ENCODE measurements at regions not wholly inside any gene's neighbourhood (a gene's known extent, or its start where the extent isn't known, plus 50 kb on each side); places are given as distances from the start of the nearest gene placed in this dataset.

DNA sequence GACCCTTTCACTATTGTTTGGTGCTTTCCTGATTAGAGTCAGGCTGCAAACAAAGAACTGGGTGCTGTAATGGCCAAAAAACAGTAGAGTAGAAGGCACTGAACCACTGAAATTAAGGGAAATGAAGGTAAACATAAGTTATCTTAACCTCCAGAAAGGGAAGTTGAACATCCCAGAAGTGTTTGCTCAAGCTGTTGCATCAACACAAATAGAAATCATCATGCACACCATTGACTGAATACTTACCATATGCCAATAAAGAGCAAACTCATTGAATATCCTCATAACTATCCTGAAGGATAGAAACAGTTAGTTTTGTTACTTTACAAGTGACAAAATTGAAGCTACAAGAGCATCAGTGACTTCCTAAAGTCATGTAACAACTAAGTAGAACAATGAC, 477.4 kb upstream of the CHST9 start:
- Histone ChIP-seq H3K27me3 (ENCODE audit: insufficient read depth, insufficient read length) (no peaks in the 10 kb centered on the region), H3K9me3 (ENCODE audit: insufficient read depth, low read length) (no peaks in the 10 kb centered on the region), H3K4me3 (ENCODE audit: insufficient read length, low read depth) (no peak overlapping the region), H3K36me3 (ENCODE audit: insufficient read depth, insufficient read length, low read length) (no peaks in the 10 kb centered on the region), H3K4me1 (ENCODE audit: insufficient read depth, insufficient read length) (no peaks in the 10 kb centered on the region), H3K9ac (ENCODE audit: insufficient read length, low read depth) (no peak overlapping the region)
- TF ChIP-seq YY1 (IDR thresholded peaks at IDR 0.05; ENCODE audit: insufficient read depth, insufficient read length) = no peak
- TF ChIP-seq ZNF274 (IDR thresholded peaks at IDR 0.05; ENCODE audit: low read depth, low read length) = no peak
- TF ChIP-seq SUZ12 (IDR thresholded peaks at IDR 0.05; ENCODE audit: extremely low read depth, insufficient read depth, insufficient read length) = no peak
- DNase-seq (ENCODE audit: low read depth, low spot score) = no peak

DNA sequence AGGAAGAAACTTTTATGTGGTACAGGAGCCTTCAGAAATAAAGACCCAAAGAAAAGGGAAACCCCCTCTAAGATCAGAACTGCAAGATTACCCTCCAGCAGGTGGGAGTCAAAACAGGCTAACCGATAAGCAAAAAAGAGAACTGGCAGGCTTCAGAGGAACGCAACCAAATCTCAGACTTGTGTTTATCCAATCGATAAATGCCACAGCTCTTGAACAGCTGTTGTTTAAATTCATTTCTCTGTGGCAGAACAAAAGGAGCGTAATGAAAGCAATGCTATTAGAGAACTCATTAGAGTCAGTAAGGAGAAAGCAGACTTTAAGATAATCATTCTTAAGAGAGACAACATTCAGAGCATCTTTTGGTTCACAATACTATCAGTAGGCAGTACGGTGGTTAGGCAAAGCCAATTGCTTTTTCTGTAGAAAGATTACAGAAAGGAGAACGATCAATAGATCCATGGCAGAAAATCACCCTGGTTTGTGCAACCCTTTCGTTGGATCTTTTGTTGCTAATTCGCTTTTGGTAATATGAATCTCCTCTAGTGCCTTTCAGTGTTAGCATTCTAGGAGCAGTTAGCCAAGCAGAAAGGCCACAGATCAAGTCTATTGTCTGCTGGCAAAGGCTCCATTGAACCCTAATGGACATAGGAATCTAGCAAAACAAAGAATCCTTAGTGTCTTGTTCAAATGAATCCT, 476.4 kb upstream of the CHST9 start:
- H3K4me3 ChIP-seq (ENCODE audit: insufficient read length, low read depth) = no peak overlapping the region
- no peaks in the 10 kb centered on the region for H3K27me3 ChIP-seq (ENCODE audit: insufficient read depth, insufficient read length)
- no peak overlapping the region for H3K9ac ChIP-seq (ENCODE audit: insufficient read length, low read depth)
- DNase-seq (ENCODE audit: low read depth, low spot score) = peak; percentile 38
- TF ChIP-seq ZNF274 (IDR thresholded peaks at IDR 0.05; ENCODE audit: low read depth, low read length) = no peak
- no peak for TF ChIP-seq SUZ12 (IDR thresholded peaks at IDR 0.05; ENCODE audit: extremely low read depth, insufficient read depth, insufficient read length)
- TF ChIP-seq YY1 (IDR thresholded peaks at IDR 0.05; ENCODE audit: insufficient read depth, insufficient read length) = no peak
- H3K36me3 ChIP-seq (ENCODE audit: insufficient read depth, insufficient read length, low read length) = no peaks in the 10 kb centered on the region
- no peaks in the 10 kb centered on the region for H3K4me1 ChIP-seq (ENCODE audit: insufficient read depth, insufficient read length)
- H3K9me3 ChIP-seq (ENCODE audit: insufficient read depth, low read length) = no peaks in the 10 kb centered on the region

DNA sequence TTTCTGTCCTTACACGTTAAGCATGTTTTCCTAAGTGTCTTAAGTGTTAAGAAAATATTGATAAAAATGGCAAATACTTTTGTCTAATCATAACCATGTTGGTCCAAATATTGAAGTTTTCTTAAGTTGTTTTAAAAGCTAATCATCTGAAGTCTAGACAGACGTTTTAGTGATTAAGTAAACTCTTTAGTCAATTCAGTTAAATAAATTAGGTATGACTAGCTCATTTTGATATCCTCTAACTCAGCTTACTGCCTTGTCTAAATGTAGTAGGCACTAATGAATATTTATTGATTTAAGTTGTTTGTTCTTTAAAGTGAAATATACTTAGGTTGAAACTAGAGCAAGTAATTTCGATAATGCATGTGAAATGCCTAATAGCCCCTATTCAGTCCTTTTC, 471.8 kb upstream of the CHST9 start:
- no peak overlapping the region for H3K9ac ChIP-seq (ENCODE audit: insufficient read length, low read depth)
- no peak for DNase-seq (ENCODE audit: low read depth, low spot score)

DNA sequence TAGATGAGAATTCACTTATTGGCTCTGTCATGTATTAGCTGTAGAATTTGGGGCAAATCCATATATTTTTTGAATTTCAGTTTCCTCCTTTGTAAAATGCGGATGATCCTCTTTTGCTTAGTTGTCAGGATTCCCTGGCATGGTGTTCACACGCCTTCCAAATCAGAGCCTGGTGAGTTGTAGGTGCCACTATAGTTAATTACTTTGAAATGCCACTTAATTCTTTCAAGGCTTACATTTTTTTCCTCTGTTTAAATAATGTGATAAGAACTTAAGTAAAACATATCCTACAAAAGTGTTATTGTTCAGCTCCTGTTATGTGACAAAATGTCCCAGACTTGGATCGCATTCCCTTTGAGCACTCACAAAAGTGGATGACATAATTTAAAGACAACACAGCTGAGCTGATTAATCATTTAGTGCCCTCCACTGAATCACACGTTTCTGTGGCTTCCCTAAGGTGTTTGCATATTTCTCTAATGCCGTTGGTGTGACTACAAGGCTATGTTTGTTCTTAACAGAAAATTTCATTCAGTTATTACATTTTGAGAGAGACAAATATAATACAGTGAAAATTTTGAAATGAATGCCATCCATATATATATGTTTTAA, 471.2 kb upstream of the CHST9 start:
- DNase-seq (ENCODE audit: low read depth, low spot score) = no peak
- Histone ChIP-seq H3K9ac (ENCODE audit: insufficient read length, low read depth) (no peak overlapping the region), H3K9me3 (ENCODE audit: insufficient read depth, low read length) (no peaks in the 10 kb centered on the region), H3K4me1 (ENCODE audit: insufficient read depth, insufficient read length) (no peaks in the 10 kb centered on the region), H3K27me3 (ENCODE audit: insufficient read depth, insufficient read length) (no peaks in the 10 kb centered on the region), H3K36me3 (ENCODE audit: insufficient read depth, insufficient read length, low read length) (no peaks in the 10 kb centered on the region), H3K4me3 (ENCODE audit: insufficient read length, low read depth) (no peak overlapping the region)
- no peak for TF ChIP-seq ZNF274 (IDR thresholded peaks at IDR 0.05; ENCODE audit: low read depth, low read length)
- no peak for TF ChIP-seq SUZ12 (IDR thresholded peaks at IDR 0.05; ENCODE audit: extremely low read depth, insufficient read depth, insufficient read length)
- no peak for TF ChIP-seq YY1 (IDR thresholded peaks at IDR 0.05; ENCODE audit: insufficient read depth, insufficient read length)

More for the DNA sequence above, 471.8 kb upstream of the CHST9 start:
- TF ChIP-seq ZNF274 (IDR thresholded peaks at IDR 0.05; ENCODE audit: low read depth, low read length) = no peak
- TF ChIP-seq SUZ12 (IDR thresholded peaks at IDR 0.05; ENCODE audit: extremely low read depth, insufficient read depth, insufficient read length) = no peak
- no peak for TF ChIP-seq YY1 (IDR thresholded peaks at IDR 0.05; ENCODE audit: insufficient read depth, insufficient read length)
- Histone ChIP-seq H3K4me1 (ENCODE audit: insufficient read depth, insufficient read length) (no peaks in the 10 kb centered on the region), H3K27me3 (ENCODE audit: insufficient read depth, insufficient read length) (no peaks in the 10 kb centered on the region), H3K36me3 (ENCODE audit: insufficient read depth, insufficient read length, low read length) (no peaks in the 10 kb centered on the region), H3K9me3 (ENCODE audit: insufficient read depth, low read length) (no peaks in the 10 kb centered on the region), H3K4me3 (ENCODE audit: insufficient read length, low read depth) (no peak overlapping the region)

DNA sequence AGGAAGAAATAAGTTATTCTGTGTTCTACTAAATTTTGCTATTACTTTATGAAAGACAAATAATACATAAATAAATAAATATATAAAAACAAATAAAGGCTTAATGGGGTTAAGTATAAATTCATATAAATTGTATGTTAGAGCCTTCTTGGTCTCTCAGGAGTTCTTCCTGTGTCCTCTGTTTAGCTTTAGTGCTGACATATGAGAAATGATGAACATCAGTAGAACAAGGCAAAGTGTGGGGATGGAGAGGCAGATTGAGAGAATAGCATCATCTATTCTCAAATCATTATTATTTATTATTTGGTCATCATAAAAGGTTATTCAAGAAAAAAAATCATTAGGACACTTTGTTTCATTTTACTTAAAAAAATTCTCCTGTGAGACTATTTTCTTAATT, 468.1 kb upstream of the CHST9 start:
- no peaks in the 10 kb centered on the region for H3K36me3 ChIP-seq (ENCODE audit: insufficient read depth, insufficient read length, low read length)
- TF ChIP-seq SUZ12 (IDR thresholded peaks at IDR 0.05; ENCODE audit: extremely low read depth, insufficient read depth, insufficient read length) (no peak), YY1 (IDR thresholded peaks at IDR 0.05; ENCODE audit: insufficient read depth, insufficient read length) (no peak), ZNF274 (IDR thresholded peaks at IDR 0.05; ENCODE audit: low read depth, low read length) (no peak)
- H3K9ac ChIP-seq (ENCODE audit: insufficient read length, low read depth) = no peak overlapping the region
- no peaks in the 10 kb centered on the region for H3K4me1 ChIP-seq (ENCODE audit: insufficient read depth, insufficient read length)
- DNase-seq (ENCODE audit: low read depth, low spot score) = no peak
- no peaks in the 10 kb centered on the region for H3K27me3 ChIP-seq (ENCODE audit: insufficient read depth, insufficient read length)
- H3K9me3 ChIP-seq (ENCODE audit: insufficient read depth, low read length) = no peaks in the 10 kb centered on the region
- H3K4me3 ChIP-seq (ENCODE audit: insufficient read length, low read depth) = no peak overlapping the region

DNA sequence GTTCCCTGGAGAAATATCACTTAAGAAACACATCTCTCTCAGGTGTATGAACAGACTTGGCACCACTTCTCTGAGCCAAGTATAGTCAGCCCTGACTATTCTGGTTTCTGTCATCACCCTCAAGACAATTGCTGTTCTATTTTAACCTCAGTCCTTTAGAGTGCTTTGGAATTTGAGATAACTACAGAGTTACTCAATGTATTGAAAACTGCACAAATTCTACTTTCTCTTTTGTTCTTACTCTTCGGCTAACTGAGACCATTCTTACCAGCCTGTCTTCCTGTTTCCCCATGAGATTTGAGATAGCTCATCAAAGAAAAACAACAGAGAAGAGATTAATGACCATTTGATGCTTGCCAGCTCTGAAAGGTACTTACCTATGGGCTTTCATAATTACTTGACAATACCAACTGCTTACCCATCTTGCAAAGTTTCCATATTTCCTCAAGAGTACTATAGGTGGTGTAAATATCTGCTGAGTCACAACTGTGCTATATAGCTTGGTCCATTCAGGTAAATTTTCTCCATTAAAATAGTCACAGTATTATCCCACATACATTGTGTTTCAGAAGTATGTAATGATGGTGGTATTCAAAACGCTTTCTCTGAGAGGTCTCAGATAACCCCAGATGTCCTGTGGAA, 467.5 kb upstream of the CHST9 start:
- Histone ChIP-seq H3K36me3 (ENCODE audit: insufficient read depth, insufficient read length, low read length) (no peaks in the 10 kb centered on the region), H3K9me3 (ENCODE audit: insufficient read depth, low read length) (no peaks in the 10 kb centered on the region), H3K9ac (ENCODE audit: insufficient read length, low read depth) (no peak overlapping the region), H3K4me3 (ENCODE audit: insufficient read length, low read depth) (no peak overlapping the region), H3K4me1 (ENCODE audit: insufficient read depth, insufficient read length) (no peaks in the 10 kb centered on the region), H3K27me3 (ENCODE audit: insufficient read depth, insufficient read length) (no peaks in the 10 kb centered on the region)
- no peak for TF ChIP-seq SUZ12 (IDR thresholded peaks at IDR 0.05; ENCODE audit: extremely low read depth, insufficient read depth, insufficient read length)
- no peak for TF ChIP-seq YY1 (IDR thresholded peaks at IDR 0.05; ENCODE audit: insufficient read depth, insufficient read length)
- TF ChIP-seq ZNF274 (IDR thresholded peaks at IDR 0.05; ENCODE audit: low read depth, low read length) = no peak
- no peak for DNase-seq (ENCODE audit: low read depth, low spot score)

DNA sequence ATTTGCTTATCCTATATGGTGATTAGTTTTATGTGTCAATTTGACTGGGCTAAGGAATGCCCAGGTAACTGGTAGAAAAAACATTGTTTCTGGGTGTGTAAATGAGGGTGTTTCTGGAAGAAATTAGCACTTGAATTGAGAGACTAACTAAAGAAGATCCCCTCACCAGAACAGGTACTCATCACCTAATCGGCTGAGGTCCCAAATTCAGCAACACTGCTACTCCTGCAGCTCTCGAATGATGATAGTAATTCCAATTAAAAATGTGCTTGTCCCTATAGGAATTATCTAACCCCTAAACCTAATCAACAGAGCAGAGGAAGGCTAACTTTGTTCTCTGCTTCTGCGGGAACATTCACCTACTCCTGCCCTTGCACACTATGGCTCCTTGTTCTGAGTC, 464.5 kb upstream of the CHST9 start:
- Histone ChIP-seq H3K4me1 (ENCODE audit: insufficient read depth, insufficient read length) (no peaks in the 10 kb centered on the region), H3K9ac (ENCODE audit: insufficient read length, low read depth) (no peak overlapping the region), H3K9me3 (ENCODE audit: insufficient read depth, low read length) (no peaks in the 10 kb centered on the region), H3K4me3 (ENCODE audit: insufficient read length, low read depth) (no peak overlapping the region), H3K36me3 (ENCODE audit: insufficient read depth, insufficient read length, low read length) (no peaks in the 10 kb centered on the region), H3K27me3 (ENCODE audit: insufficient read depth, insufficient read length) (no peaks in the 10 kb centered on the region)
- TF ChIP-seq YY1 (IDR thresholded peaks at IDR 0.05; ENCODE audit: insufficient read depth, insufficient read length) (no peak), SUZ12 (IDR thresholded peaks at IDR 0.05; ENCODE audit: extremely low read depth, insufficient read depth, insufficient read length) (no peak), ZNF274 (IDR thresholded peaks at IDR 0.05; ENCODE audit: low read depth, low read length) (no peak)
- no peak for DNase-seq (ENCODE audit: low read depth, low spot score)
